HEK293 (cell line): ENCODE measurements at regions not wholly inside any gene's neighbourhood (a gene's known extent, or its start where the extent isn't known, plus 50 kb on each side); places are given as distances from the start of the nearest gene placed in this dataset.

Experiments
- CTCF ChIA-PET: fragments of 350-600 bp; formaldehyde crosslinking; extraction: SDS; loops from one replicate; lab custom pipeline; 2021; ENCODE audit warnings: antibody characterized with exemption; lab: Yijun Ruan, JAX
- POLR2A ChIA-PET: fragments of 300-600 bp; formaldehyde crosslinking; extraction: SDS; loops from one replicate; lab custom pipeline; 2020; ENCODE audit warnings: antibody characterized with exemption, inconsistent platforms; lab: Yijun Ruan, JAX
- H3K27ac ChIP-seq: fragments of 200-500 bp; sonication (Bioruptor generic); 2 replicates; pipeline ENCODE4 v1.5.1; 2014; ENCODE audit warnings: low read depth, low read length, control low read depth, inconsistent platforms; ENCODE audit errors: extremely low read depth
- H3K36me3 ChIP-seq, 2 experiments: fragments of 200-500 bp in 1 of 2; sonication (Bioruptor generic) in 1 of 2; 1 replicate in 1 of 2; 2 replicates in 1 of 2; pipeline ENCODE4 v1.5.1; 2014 to 2017; ENCODE audit warnings: inconsistent platforms in 2 of 2, low read length in 2 of 2; ENCODE audit not compliant: control insufficient read depth in 2 of 2, insufficient read depth in 1 of 2
- H3K4me1 ChIP-seq: fragments of 200-500 bp; sonication (Bioruptor generic); 2 replicates; pipeline ENCODE4 v1.5.1; 2014; ENCODE audit warnings: mild to moderate bottlenecking, low read length, inconsistent platforms; ENCODE audit not compliant: control insufficient read depth, insufficient read depth
- H3K4me3 ChIP-seq: 2 replicates; pipeline ENCODE4 v1.5.1; 2011; ENCODE audit warnings: low read depth, mild to moderate bottlenecking, control low read depth, low read length, moderate library complexity
- H3K9me3 ChIP-seq: fragments of 200-500 bp; sonication (Bioruptor generic); 2 replicates; pipeline ENCODE4 v1.5.1; 2014; ENCODE audit warnings: low read depth, low read length, inconsistent platforms; ENCODE audit not compliant: control insufficient read depth, insufficient read depth
- WT1 ChIP-seq: fragments of 450-650 bp; formaldehyde crosslinking; IDR thresholded peaks from 2 replicates; pipeline ENCODE4 v1.5.1; 2016; ENCODE audit warnings: missing biosample characterization, missing genetic modification characterization
- YY1 ChIP-seq: fragments of 450-650 bp; formaldehyde crosslinking; IDR thresholded peaks from 2 replicates; pipeline ENCODE4 v1.5.1; 2018; ENCODE audit warnings: missing biosample characterization, missing genetic modification characterization
- ZBTB6 ChIP-seq: fragments of 450-650 bp; formaldehyde crosslinking; IDR thresholded peaks from 2 replicates; pipeline ENCODE4 v1.5.1; 2017; ENCODE audit warnings: missing biosample characterization, missing genetic modification characterization
- ZFP41 ChIP-seq: fragments of 450-650 bp; formaldehyde crosslinking; IDR thresholded peaks from 2 replicates; pipeline ENCODE4 v1.5.1; 2016; ENCODE audit warnings: missing biosample characterization, missing genetic modification characterization, borderline replicate concordance
- ZNF2 ChIP-seq: fragments of 450-650 bp; formaldehyde crosslinking; IDR thresholded peaks from 2 replicates; pipeline ENCODE4 v1.5.1; 2016; ENCODE audit warnings: missing biosample characterization, missing genetic modification characterization
- ZNF23 ChIP-seq: fragments of 450-650 bp; formaldehyde crosslinking; IDR thresholded peaks from 2 replicates; pipeline ENCODE4 v1.5.1; 2016; ENCODE audit warnings: missing biosample characterization, missing genetic modification characterization, borderline replicate concordance
- ZNF280D ChIP-seq: fragments of 450-650 bp; formaldehyde crosslinking; IDR thresholded peaks from 2 replicates; pipeline ENCODE4 v1.5.1; 2016; ENCODE audit warnings: missing biosample characterization, missing genetic modification characterization
- ZNF416 ChIP-seq: fragments of 450-650 bp; formaldehyde crosslinking; IDR thresholded peaks from 2 replicates; pipeline ENCODE4 v1.5.1; 2016; ENCODE audit warnings: missing biosample characterization, missing genetic modification characterization
- ZNF48 ChIP-seq: fragments of 450-650 bp; formaldehyde crosslinking; IDR thresholded peaks from 2 replicates; pipeline ENCODE4 v1.5.1; 2016; ENCODE audit warnings: missing biosample characterization, missing genetic modification characterization
- ZNF629 ChIP-seq: fragments of 450-650 bp; formaldehyde crosslinking; IDR thresholded peaks from 2 replicates; pipeline ENCODE4 v1.5.1; 2017; ENCODE audit warnings: missing biosample characterization, missing genetic modification characterization
- ZNF747 ChIP-seq: fragments of 450-650 bp; formaldehyde crosslinking; IDR thresholded peaks from 2 replicates; pipeline ENCODE4 v1.5.1; 2016; ENCODE audit warnings: missing biosample characterization, missing genetic modification characterization
- ZNF785 ChIP-seq: fragments of 450-650 bp; formaldehyde crosslinking; IDR thresholded peaks from 2 replicates; pipeline ENCODE4 v1.5.1; 2016; ENCODE audit warnings: missing biosample characterization, missing genetic modification characterization
- ZSCAN4 ChIP-seq: fragments of 450-650 bp; formaldehyde crosslinking; IDR thresholded peaks from 2 replicates; pipeline ENCODE4 v1.5.1; 2017; ENCODE audit warnings: missing biosample characterization, missing genetic modification characterization
- TF ChIP-seq, protein P1 (sequence below): fragments of 450-650 bp; formaldehyde crosslinking; IDR thresholded peaks from 2 replicates; pipeline ENCODE4 v1.5.1; 2016; ENCODE audit warnings: missing biosample characterization, missing genetic modification characterization
- TF ChIP-seq, protein P2 (sequence below): fragments of 450-650 bp; IDR thresholded peaks from 2 replicates; pipeline ENCODE4 v1.5.1; 2018; ENCODE audit warnings: missing biosample characterization, mild to moderate bottlenecking, missing genetic modification characterization

DNA sequence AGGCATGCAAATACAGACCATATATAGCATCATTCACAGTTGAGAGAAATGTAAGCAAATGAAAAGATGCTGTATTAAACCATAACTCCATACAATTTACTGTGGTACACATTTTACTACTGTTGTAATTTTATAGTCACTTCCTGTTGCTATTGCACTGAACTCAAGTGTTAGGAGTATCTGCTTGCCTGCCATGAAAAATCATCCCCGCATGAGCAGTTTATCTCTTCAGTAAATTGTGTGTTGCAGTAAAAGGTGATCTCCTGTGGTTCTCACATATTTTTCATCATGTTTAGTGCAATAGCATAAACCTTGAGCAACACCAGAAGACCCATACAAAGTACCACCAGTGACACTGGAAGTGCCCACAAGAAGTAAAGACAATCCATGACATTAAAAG is 1153.4 kb downstream of the FAT4 start:
- CTCF ChIA-PET = no interaction called here
- H3K4me3 ChIP-seq = no peak overlapping the region
- H3K27ac ChIP-seq = no peak overlapping the region
- TF ChIP-seq WT1 = no peak
- no peak for TF ChIP-seq ZNF280D (tag by site-specific recombination)
- no peak for TF ChIP-seq ZNF48 (tag by site-specific recombination)
- no peak for TF ChIP-seq ZNF23
- POLR2A ChIA-PET = no interaction called here
- no peaks in the 10 kb centered on the region for H3K4me1 ChIP-seq
- H3K36me3 ChIP-seq = no peaks in the 10 kb centered on the region
- no peaks in the 10 kb centered on the region for H3K9me3 ChIP-seq

DNA sequence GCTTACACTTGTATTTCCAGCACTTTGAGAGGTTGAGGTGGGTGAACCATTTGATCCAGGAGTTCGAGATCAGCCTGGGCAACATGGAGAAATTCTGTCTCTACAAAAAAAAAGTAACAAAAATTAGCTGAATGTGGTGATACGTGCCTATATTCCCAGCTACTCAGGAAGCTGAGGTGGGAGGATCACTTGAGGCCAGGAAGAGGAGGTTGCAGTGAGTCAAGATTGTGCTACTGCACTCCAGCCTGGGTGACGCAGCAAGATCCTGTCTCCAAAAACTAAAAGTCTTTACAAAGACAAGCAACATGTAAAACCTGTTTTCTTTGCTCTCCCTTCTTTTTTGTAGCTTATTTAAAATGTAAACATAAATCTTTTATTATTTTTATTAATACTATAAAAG is 1156.1 kb downstream of the FAT4 start:
- no peaks in the 10 kb centered on the region for H3K4me1 ChIP-seq
- POLR2A ChIA-PET = no interaction called here
- H3K4me3 ChIP-seq = no peak overlapping the region
- no peaks in the 10 kb centered on the region for H3K36me3 ChIP-seq
- H3K9me3 ChIP-seq = no peaks in the 10 kb centered on the region
- CTCF ChIA-PET = interaction anchor here (1.3 kb wide), 1 partner anchor 10 kb away, joined by 3 read pairs; no protein-coding TSS in a partner anchor
- no peak overlapping the region for H3K27ac ChIP-seq
- TF ChIP-seq ZSCAN4 (tag by site-specific recombination) (no peak), ZNF2 (tag by site-specific recombination) (no peak), ZNF416 (tag by site-specific recombination) (no peak), ZNF747 (tag by site-specific recombination) (no peak), ZNF280D (tag by site-specific recombination) (no peak), ZFP41 (tag by site-specific recombination) (no peak), ZBTB6 (tag by site-specific recombination) (no peak), ZNF785 (tag by site-specific recombination) (no peak), YY1 (no peak), ZNF629 (tag by site-specific recombination) (no peak)
- TF ChIP-seq, protein P1, sequence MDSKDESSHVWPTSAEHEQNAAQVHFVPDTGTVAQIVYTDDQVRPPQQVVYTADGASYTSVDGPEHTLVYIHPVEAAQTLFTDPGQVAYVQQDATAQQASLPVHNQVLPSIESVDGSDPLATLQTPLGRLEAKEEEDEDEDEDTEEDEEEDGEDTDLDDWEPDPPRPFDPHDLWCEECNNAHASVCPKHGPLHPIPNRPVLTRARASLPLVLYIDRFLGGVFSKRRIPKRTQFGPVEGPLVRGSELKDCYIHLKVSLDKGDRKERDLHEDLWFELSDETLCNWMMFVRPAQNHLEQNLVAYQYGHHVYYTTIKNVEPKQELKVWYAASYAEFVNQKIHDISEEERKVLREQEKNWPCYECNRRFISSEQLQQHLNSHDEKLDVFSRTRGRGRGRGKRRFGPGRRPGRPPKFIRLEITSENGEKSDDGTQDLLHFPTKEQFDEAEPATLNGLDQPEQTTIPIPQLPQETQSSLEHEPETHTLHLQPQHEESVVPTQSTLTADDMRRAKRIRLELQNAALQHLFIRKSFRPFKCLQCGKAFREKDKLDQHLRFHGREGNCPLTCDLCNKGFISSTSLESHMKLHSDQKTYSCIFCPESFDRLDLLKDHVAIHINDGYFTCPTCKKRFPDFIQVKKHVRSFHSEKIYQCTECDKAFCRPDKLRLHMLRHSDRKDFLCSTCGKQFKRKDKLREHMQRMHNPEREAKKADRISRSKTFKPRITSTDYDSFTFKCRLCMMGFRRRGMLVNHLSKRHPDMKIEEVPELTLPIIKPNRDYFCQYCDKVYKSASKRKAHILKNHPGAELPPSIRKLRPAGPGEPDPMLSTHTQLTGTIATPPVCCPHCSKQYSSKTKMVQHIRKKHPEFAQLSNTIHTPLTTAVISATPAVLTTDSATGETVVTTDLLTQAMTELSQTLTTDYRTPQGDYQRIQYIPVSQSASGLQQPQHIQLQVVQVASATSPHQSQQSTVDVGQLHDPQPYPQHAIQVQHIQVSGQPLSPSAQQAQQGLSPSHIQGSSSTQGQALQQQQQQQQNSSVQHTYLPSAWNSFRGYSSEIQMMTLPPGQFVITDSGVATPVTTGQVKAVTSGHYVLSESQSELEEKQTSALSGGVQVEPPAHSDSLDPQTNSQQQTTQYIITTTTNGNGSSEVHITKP (tag by site-specific recombination) = no peak
- TF ChIP-seq, protein P2, sequence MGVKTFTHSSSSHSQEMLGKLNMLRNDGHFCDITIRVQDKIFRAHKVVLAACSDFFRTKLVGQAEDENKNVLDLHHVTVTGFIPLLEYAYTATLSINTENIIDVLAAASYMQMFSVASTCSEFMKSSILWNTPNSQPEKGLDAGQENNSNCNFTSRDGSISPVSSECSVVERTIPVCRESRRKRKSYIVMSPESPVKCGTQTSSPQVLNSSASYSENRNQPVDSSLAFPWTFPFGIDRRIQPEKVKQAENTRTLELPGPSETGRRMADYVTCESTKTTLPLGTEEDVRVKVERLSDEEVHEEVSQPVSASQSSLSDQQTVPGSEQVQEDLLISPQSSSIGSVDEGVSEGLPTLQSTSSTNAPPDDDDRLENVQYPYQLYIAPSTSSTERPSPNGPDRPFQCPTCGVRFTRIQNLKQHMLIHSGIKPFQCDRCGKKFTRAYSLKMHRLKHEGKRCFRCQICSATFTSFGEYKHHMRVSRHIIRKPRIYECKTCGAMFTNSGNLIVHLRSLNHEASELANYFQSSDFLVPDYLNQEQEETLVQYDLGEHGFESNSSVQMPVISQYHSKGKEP = no peak
